Esophagus squamous epithelium (tissue), 5 donors: ENCODE measurements at regions not wholly inside any gene's neighbourhood (a gene's known extent, or its start where the extent isn't known, plus 50 kb on each side); places are given as distances from the start of the nearest gene placed in this dataset.

Experiments
- DNase-seq: peaks from one replicate; lab custom pipeline; 2025; lab: John Stamatoyannopoulos, UW
- H3K27ac ChIP-seq, 4 donors: fragments of 200-600 bp; sonication (generic); one replicate each; pipeline ENCODE4 v1.5.1; 2016 to 2019; ENCODE audit warnings: mild to moderate bottlenecking in 1 of 4
- H3K27me3 ChIP-seq, 4 donors: fragments of 200-600 bp; sonication (generic); 1 replicate in 3 of 4; 2 replicates in 1 of 4; pipeline versions ENCODE4 v1.5.1 to v1.6.0; 2017 to 2021; ENCODE audit warnings: antibody characterized with exemption in 1 of 4
- H3K36me3 ChIP-seq, 3 donors: fragments of 200-600 bp; sonication (generic); one replicate each; pipeline ENCODE4 v1.5.1; 2016 to 2019
- H3K4me1 ChIP-seq, 3 donors: fragments of 200-600 bp; sonication (generic); one replicate each; pipeline ENCODE4 v1.5.1; 2017 to 2019
- H3K4me3 ChIP-seq, 4 donors: fragments of 200-600 bp; sonication (generic); 1 replicate in 3 of 4; 2 replicates in 1 of 4; pipeline ENCODE4 v1.5.1; 2016 to 2019; ENCODE audit warnings: mild to moderate bottlenecking in 2 of 4, moderate library complexity in 1 of 4
- H3K9me3 ChIP-seq, 3 donors: fragments of 200-600 bp; sonication (generic); one replicate each; pipeline ENCODE4 v1.5.1; 2016 to 2019
- POLR2A ChIP-seq, 4 donors: fragments of 450-650 bp; IDR thresholded peaks; one replicate each; pipeline ENCODE4 v1.6.1; 2017; ENCODE audit warnings: antibody characterized with exemption in 4 of 4, mild to moderate bottlenecking in 4 of 4, moderate library complexity in 3 of 4
- WGBS, 2 donors: methylation state at CpG; one replicate each; pipeline ENCODE4 v1.1.5; 2018; 5-methylcytosine and 5-hydroxymethylcytosine counted together
- intact Hi-C: fragments of 100-400 bp; cut with DNase I; formaldehyde crosslinking; loops from one replicate; pipeline ENCODE4 v1.15.0; 2022
- TF ChIP-seq, protein P1 (sequence below), 6 experiments: fragments of 450-650 bp in 4 of 6; fragments of 200-600 bp in 2 of 6; sonication (generic) in 2 of 6; IDR thresholded peaks; one replicate each; pipeline ENCODE4 v1.5.1; 2016 to 2019; ENCODE audit warnings: antibody characterized with exemption in 6 of 6, mild to moderate bottlenecking in 4 of 6, moderate library complexity in 4 of 6
- donor health status: DM: yes; HTN: yes; CAD: no.

DNA sequence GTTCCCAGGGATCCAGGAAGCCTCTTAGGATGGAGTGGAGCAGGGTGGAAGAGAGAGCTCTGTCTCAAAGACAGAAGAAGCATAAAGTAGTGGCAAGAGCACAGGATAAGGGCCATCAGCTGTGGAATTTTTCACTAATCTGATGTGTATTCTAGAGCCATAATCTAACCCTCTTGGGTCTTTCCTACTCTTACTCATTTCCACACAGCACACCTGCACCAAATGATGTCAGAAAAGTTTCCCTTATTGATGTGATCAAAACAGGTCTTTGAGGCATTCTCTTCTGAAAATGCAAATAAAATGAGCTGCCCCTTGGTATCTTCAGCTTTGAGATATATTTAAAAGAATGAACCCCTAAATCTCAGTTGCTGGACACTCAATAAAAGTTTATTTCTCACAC is 415.1 kb upstream of the CHST9 start:
- intact Hi-C loops, result loop anchor here (10.0 kb wide), 2 partner anchors 225 to 585 kb away; no protein-coding TSS in a partner anchor
- no peaks in the 10 kb centered on the region for H3K36me3 ChIP-seq
- DNase-seq, result no peak
- H3K27me3 ChIP-seq, result no peaks in the 10 kb centered on the region
- H3K4me1 ChIP-seq, result no peaks in the 10 kb centered on the region
- H3K4me3 ChIP-seq, result no peak overlapping the region
- no peak overlapping the region for H3K27ac ChIP-seq
- no peaks in the 10 kb centered on the region for H3K9me3 ChIP-seq
- TF ChIP-seq POLR2A (IDR thresholded peaks at IDR 0.05), result no peak
- TF ChIP-seq, protein P1, sequence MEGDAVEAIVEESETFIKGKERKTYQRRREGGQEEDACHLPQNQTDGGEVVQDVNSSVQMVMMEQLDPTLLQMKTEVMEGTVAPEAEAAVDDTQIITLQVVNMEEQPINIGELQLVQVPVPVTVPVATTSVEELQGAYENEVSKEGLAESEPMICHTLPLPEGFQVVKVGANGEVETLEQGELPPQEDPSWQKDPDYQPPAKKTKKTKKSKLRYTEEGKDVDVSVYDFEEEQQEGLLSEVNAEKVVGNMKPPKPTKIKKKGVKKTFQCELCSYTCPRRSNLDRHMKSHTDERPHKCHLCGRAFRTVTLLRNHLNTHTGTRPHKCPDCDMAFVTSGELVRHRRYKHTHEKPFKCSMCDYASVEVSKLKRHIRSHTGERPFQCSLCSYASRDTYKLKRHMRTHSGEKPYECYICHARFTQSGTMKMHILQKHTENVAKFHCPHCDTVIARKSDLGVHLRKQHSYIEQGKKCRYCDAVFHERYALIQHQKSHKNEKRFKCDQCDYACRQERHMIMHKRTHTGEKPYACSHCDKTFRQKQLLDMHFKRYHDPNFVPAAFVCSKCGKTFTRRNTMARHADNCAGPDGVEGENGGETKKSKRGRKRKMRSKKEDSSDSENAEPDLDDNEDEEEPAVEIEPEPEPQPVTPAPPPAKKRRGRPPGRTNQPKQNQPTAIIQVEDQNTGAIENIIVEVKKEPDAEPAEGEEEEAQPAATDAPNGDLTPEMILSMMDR (IDR thresholded peaks at IDR 0.05), result no peak

DNA sequence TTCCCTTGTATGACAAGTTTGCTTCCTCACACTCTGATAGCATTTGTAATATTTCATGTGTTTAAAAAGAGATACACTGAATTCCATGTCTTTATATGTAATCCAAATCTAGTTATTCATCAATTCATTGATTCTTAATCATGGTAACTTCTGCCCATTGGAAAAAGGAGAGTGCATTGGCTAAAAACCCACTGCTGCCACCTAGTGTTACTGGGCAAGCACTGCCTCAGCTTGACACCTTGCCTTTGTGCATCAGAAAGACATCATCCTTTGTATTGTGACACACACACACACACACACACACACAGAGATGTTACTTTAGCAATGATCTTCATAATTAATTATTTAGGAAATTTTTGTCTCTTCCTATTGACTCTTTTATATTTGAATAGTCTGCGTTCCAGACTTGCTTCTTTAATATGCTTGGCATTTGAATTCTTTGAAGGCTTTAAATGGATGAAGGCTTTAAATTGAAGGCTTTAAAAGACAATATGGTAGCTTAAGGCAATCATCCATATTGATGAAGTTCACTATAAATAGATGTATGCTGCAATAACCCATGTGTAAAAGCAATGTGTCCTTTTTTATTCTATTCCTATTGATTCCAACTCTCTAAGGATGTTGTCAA is 414.2 kb upstream of the CHST9 start:
- Histone ChIP-seq H3K27me3 (no peaks in the 10 kb centered on the region), H3K27ac (no peak overlapping the region), H3K4me3 (no peak overlapping the region), H3K4me1 (no peaks in the 10 kb centered on the region), H3K9me3 (no peaks in the 10 kb centered on the region), H3K36me3 (no peaks in the 10 kb centered on the region)
- no peak for TF ChIP-seq POLR2A (IDR thresholded peaks at IDR 0.05)
- TF ChIP-seq, protein P1 (IDR thresholded peaks at IDR 0.05), result peak; percentile 30 to 78 (median 72)
- intact Hi-C loops, result no loop called here
- 64 to 82% methylated on average over 1 of the region's 1 CpG for WGBS, 2 donors
- DNase-seq, result no peak

- DNase-seq, result no peak
- H3K9me3 ChIP-seq, result no peaks in the 10 kb centered on the region
- no peaks in the 10 kb centered on the region for H3K36me3 ChIP-seq
- intact Hi-C loops, result no loop called here
- H3K27me3 ChIP-seq, result no peaks in the 10 kb centered on the region
- 53 to 65% methylated on average over 5 of the region's 5 CpGs for WGBS, 2 donors
- H3K4me1 ChIP-seq, result no peaks in the 10 kb centered on the region
- no peak overlapping the region for H3K27ac ChIP-seq
- no peak overlapping the region for H3K4me3 ChIP-seq
- TF ChIP-seq, protein P1 (IDR thresholded peaks at IDR 0.05), result no peak
- TF ChIP-seq POLR2A (IDR thresholded peaks at IDR 0.05), result no peak
Observed at GRCh38 chr18:27595113-27595838, 410.2 kb upstream of the CHST9 start.

DNA sequence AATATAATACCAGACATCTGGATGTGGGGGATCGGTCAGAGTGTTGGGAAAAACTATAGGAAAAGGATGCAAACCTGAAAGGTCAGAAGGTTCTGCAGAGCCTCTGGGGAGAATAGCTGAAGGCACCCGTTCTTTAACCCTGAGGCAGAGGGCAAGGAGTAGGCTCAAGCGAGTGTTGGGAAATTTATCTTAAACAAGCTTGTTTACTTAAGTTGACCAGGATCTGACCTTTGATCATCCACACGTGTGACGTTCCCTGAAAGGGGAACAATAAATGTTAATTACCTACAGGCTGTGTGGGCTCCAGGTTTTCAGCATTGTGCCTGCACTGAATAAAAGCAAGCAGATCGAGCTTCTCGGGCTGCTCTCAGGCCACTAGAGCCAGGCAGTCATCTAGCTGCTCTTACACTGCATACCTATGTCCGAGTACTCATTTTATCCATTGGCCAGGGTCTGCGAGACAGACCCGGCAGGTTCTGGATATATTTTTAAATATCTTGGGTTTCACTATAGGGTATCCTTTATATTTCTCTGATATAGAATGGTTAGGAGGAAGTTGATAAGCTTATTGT is 400.6 kb upstream of the CHST9 start:
- intact Hi-C loops, result no loop called here
- H3K27me3 ChIP-seq, result no peaks in the 10 kb centered on the region
- H3K4me1 ChIP-seq, result no peaks in the 10 kb centered on the region
- TF ChIP-seq, protein P1 (IDR thresholded peaks at IDR 0.05), result no peak
- no peak for TF ChIP-seq POLR2A (IDR thresholded peaks at IDR 0.05)
- WGBS, 2 donors, result 44 to 45% methylated on average over 10 of the region's 10 CpGs
- no peak for DNase-seq
- H3K36me3 ChIP-seq, result no peaks in the 10 kb centered on the region
- H3K27ac ChIP-seq, result no peak overlapping the region
- H3K4me3 ChIP-seq, result no peak overlapping the region
- H3K9me3 ChIP-seq, result peaks cover 0 to 3% (median 0%) of the 10 kb centered on the region in 3 donors

DNA sequence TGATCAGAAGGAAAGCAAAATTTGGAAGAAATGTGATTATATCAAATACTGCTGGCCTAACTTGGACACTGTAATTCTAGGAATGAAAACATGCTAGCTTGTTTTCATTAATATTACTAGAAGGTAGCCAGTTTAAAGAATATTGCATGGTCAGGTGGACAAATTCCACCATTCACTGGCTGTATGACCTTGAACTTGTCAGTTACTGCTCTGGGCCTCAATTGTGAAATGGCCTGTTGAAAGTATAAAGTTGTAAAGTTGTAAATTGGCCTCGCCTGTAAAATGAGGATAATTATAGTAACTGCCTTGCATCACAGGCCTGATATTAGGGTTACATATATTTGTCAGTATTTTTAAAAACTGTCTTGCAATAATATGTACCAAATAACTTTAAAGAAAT is 398.4 kb upstream of the CHST9 start:
- no peak overlapping the region for H3K4me3 ChIP-seq
- peaks cover 0 to 3% (median 0%) of the 10 kb centered on the region in 3 donors for H3K9me3 ChIP-seq
- H3K27me3 ChIP-seq, result no peaks in the 10 kb centered on the region
- H3K36me3 ChIP-seq, result no peaks in the 10 kb centered on the region
- intact Hi-C loops, result no loop called here
- H3K27ac ChIP-seq, result no peak overlapping the region
- TF ChIP-seq POLR2A (IDR thresholded peaks at IDR 0.05), result no peak
- TF ChIP-seq, protein P1 (IDR thresholded peaks at IDR 0.05), result no peak
- DNase-seq, result no peak
- no peaks in the 10 kb centered on the region for H3K4me1 ChIP-seq
- WGBS, 2 donors, result 68 to 76% methylated on average over 1 of the region's 1 CpG
